ENCODE measurements at regions not wholly inside any gene's neighbourhood (a gene's known extent, or its start where the extent isn't known, plus 50 kb on each side); places are given as distances from the start of the nearest gene placed in this dataset.

DNA sequence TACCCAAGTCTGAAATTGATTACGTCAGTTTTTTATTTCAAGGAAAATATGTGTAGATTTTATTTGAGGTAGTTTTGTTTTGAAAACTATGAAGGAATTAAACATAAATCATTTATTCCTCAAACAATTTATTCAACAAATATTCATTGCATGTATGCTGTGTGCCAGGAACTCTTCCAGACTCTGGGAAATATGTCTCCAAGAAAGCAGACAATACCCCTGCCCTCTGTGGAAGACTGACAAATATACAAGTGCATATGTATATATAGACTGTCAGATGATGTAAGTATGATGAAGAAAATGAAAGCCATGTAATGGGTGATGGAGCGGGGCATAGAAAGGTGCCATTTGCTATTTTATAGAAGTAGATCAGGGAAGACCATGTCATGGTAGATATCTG, 889.5 kb downstream of the USP25 start:
- Histone ChIP-seq H3K27ac (ENCODE audit: low read depth, low read length) (no peak overlapping the region), H4K20me1 (ENCODE audit: insufficient read depth, low read length) (no peaks in the 10 kb centered on the region), H3K79me2 (ENCODE audit: insufficient read depth, low read length) (no peaks in the 10 kb centered on the region), H3K4me1 (ENCODE audit: insufficient read depth, low read length) (no peaks in the 10 kb centered on the region), H3K9me3 (ENCODE audit: low read depth, low read length) (no peaks in the 10 kb centered on the region), H3K27me3 (ENCODE audit: insufficient read depth, low read length) (no peaks in the 10 kb centered on the region), H3K4me2 (ENCODE audit: insufficient read depth, low read length) (no peak overlapping the region), H3K36me3 (ENCODE audit: insufficient read depth, low read length) (no peaks in the 10 kb centered on the region), H2AFZ (ENCODE audit: low read length) (no peak overlapping the region), H3K4me3 (ENCODE audit: insufficient read depth, low read length) (no peak overlapping the region)
- TF ChIP-seq, protein P1, sequence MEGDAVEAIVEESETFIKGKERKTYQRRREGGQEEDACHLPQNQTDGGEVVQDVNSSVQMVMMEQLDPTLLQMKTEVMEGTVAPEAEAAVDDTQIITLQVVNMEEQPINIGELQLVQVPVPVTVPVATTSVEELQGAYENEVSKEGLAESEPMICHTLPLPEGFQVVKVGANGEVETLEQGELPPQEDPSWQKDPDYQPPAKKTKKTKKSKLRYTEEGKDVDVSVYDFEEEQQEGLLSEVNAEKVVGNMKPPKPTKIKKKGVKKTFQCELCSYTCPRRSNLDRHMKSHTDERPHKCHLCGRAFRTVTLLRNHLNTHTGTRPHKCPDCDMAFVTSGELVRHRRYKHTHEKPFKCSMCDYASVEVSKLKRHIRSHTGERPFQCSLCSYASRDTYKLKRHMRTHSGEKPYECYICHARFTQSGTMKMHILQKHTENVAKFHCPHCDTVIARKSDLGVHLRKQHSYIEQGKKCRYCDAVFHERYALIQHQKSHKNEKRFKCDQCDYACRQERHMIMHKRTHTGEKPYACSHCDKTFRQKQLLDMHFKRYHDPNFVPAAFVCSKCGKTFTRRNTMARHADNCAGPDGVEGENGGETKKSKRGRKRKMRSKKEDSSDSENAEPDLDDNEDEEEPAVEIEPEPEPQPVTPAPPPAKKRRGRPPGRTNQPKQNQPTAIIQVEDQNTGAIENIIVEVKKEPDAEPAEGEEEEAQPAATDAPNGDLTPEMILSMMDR (IDR thresholded peaks at IDR 0.05; ENCODE audit: extremely low read depth, low read depth, low read length): no peak
- DNase-seq (ENCODE audit: insufficient read length, low spot score, missing footprints): no peak

DNA sequence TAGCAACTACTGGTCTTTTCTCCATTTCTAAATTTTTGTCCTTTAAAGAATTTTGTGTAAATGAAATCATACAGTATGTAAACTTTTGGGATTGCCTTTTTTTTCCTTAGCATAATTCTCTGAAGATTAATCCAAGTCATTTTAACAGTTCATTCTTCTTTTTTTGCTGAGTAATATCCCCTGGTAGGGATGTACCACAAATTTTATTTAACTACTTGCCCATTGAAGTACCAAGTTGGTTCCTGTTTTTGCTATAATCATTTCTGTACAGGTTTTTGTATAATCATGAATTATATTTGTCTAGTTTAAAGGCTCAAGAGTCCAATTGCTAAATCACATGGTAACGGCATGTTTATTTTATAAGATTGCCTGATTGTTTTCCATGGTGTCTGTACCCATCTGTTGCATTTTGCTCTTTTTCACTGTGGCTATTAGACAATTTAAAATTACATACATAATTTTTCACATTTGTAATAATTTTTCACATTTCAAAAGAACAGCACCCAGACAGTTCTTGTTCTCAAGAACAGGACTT, 891.1 kb downstream of the USP25 start:
- H3K27ac ChIP-seq (ENCODE audit: low read depth, low read length): no peak overlapping the region
- no peak overlapping the region for H3K4me3 ChIP-seq (ENCODE audit: insufficient read depth, low read length)
- no peaks in the 10 kb centered on the region for H4K20me1 ChIP-seq (ENCODE audit: insufficient read depth, low read length)
- no peaks in the 10 kb centered on the region for H3K4me1 ChIP-seq (ENCODE audit: insufficient read depth, low read length)
- no peak overlapping the region for H3K4me2 ChIP-seq (ENCODE audit: insufficient read depth, low read length)
- H3K27me3 ChIP-seq (ENCODE audit: insufficient read depth, low read length): no peaks in the 10 kb centered on the region
- TF ChIP-seq, protein P1 (IDR thresholded peaks at IDR 0.05; ENCODE audit: extremely low read depth, low read depth, low read length): no peak
- H2AFZ ChIP-seq (ENCODE audit: low read length): no peak overlapping the region
- no peaks in the 10 kb centered on the region for H3K79me2 ChIP-seq (ENCODE audit: insufficient read depth, low read length)
- no peak for DNase-seq (ENCODE audit: insufficient read length, low spot score, missing footprints)
- no peaks in the 10 kb centered on the region for H3K9me3 ChIP-seq (ENCODE audit: low read depth, low read length)
- no peaks in the 10 kb centered on the region for H3K36me3 ChIP-seq (ENCODE audit: insufficient read depth, low read length)

DNA sequence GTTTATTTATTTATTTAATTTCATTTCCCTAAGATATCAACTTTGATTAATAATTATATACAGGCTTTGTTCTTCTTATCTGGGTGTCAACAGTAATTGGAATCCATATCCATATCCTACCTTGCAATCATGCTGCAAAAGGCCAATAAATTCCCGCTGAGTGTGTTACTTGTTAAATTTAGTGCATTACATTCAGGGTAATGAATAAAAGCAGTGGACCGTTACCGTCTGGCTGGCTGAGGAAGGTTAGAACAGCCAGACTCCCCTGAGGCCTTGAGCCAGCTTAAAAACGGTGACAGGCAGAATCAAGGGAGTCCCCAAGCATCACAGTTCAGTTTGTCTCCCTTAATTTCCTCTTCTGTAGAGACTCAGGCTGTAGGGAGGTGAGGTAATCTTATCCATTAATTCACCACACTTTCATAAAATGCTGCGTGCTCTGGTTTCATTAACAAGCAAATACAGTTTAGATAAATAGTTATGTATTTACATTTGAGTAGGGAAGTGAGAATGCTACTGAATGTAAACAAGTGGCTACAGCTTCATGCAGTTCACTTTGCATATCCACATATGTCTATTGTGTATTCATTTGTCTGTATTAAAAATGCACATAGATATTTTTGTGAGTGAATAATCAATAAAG, 888.2 kb upstream of the CXADR start:
- H3K27me3 ChIP-seq (ENCODE audit: insufficient read depth, low read length): no peaks in the 10 kb centered on the region
- no peaks in the 10 kb centered on the region for H3K4me1 ChIP-seq (ENCODE audit: insufficient read depth, low read length)
- H3K4me2 ChIP-seq (ENCODE audit: insufficient read depth, low read length): no peak overlapping the region
- H3K9me3 ChIP-seq (ENCODE audit: low read depth, low read length): no peaks in the 10 kb centered on the region
- H3K79me2 ChIP-seq (ENCODE audit: insufficient read depth, low read length): no peaks in the 10 kb centered on the region
- no peak overlapping the region for H3K27ac ChIP-seq (ENCODE audit: low read depth, low read length)
- H4K20me1 ChIP-seq (ENCODE audit: insufficient read depth, low read length): no peaks in the 10 kb centered on the region
- H2AFZ ChIP-seq (ENCODE audit: low read length): no peak overlapping the region
- H3K36me3 ChIP-seq (ENCODE audit: insufficient read depth, low read length): no peaks in the 10 kb centered on the region
- H3K4me3 ChIP-seq (ENCODE audit: insufficient read depth, low read length): no peak overlapping the region
- TF ChIP-seq, protein P1 (IDR thresholded peaks at IDR 0.05; ENCODE audit: extremely low read depth, low read depth, low read length): no peak
- no peak for DNase-seq (ENCODE audit: insufficient read length, low spot score, missing footprints)

DNA sequence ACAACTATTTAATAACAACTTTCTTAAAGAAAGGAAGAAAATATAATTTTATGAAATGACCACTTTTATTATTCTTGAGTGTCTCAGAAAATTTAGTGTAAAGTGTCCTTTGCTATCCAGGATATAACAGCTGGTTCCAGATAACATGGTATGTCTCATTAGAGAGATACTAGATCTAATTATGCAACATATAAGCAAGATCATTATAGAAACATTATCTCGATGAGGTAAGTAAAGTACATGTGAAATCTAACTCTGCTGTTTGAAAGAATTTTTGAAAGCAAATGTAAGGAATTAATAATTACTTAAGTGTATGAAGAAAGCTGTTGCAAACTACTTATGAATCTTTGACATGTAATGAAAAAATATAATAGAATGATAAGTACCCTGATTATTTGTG, 887.4 kb upstream of the CXADR start:
- no peaks in the 10 kb centered on the region for H4K20me1 ChIP-seq (ENCODE audit: insufficient read depth, low read length)
- no peaks in the 10 kb centered on the region for H3K9me3 ChIP-seq (ENCODE audit: low read depth, low read length)
- H3K27me3 ChIP-seq (ENCODE audit: insufficient read depth, low read length): no peaks in the 10 kb centered on the region
- H3K4me3 ChIP-seq (ENCODE audit: insufficient read depth, low read length): no peak overlapping the region
- DNase-seq (ENCODE audit: insufficient read length, low spot score, missing footprints): no peak
- no peaks in the 10 kb centered on the region for H3K79me2 ChIP-seq (ENCODE audit: insufficient read depth, low read length)
- no peak overlapping the region for H3K27ac ChIP-seq (ENCODE audit: low read depth, low read length)
- H3K4me2 ChIP-seq (ENCODE audit: insufficient read depth, low read length): no peak overlapping the region
- H3K36me3 ChIP-seq (ENCODE audit: insufficient read depth, low read length): no peaks in the 10 kb centered on the region
- no peaks in the 10 kb centered on the region for H3K4me1 ChIP-seq (ENCODE audit: insufficient read depth, low read length)
- H2AFZ ChIP-seq (ENCODE audit: low read length): no peak overlapping the region
- TF ChIP-seq, protein P1 (IDR thresholded peaks at IDR 0.05; ENCODE audit: extremely low read depth, low read depth, low read length): no peak
